Medulla oblongata (tissue), 1 donor: ENCODE measurements at regions not wholly inside any gene's neighbourhood (a gene's known extent, or its start where the extent isn't known, plus 50 kb on each side); places are given as distances from the start of the nearest gene placed in this dataset.
"Not testable (repeated sequence)": the region's sequence is repeated elsewhere in the genome, so short reads cannot be mapped to it uniquely, and the experiment has no call there.

Source experiments
- DNase-seq: peaks from one replicate; pipeline ENCODE4 v3.0.0-alpha.2; 2015; ENCODE audit errors: extremely low spot score

GRCh38 chr20:17837179-17837578 is 131.4 kb downstream of the SNX5 start:
- no peak for DNase-seq

- DNase-seq: no peak
Observed at GRCh38 chr20:17836303-17836861, 132.2 kb downstream of the SNX5 start.

GRCh38 chr20:17835934-17836300 is 132.7 kb downstream of the SNX5 start:
- DNase-seq: no peak

GRCh38 chr20:17835240-17835933 is 133.2 kb downstream of the SNX5 start:
- no peak for DNase-seq

GRCh38 chr20:17834804-17835203 is 133.8 kb downstream of the SNX5 start:
- no peak for DNase-seq

- no peak for DNase-seq
Observed at GRCh38 chr20:17833036-17833674, 133.4 kb downstream of the BANF2 start.

GRCh38 chr20:17832236-17832915 is 132.6 kb downstream of the BANF2 start:
- DNase-seq: no peak

GRCh38 chr20:17828598-17829144 is 128.9 kb downstream of the BANF2 start:
- no peak for DNase-seq

- DNase-seq: no peak
Observed at GRCh38 chr20:17827759-17828559, 128.2 kb downstream of the BANF2 start.

GRCh38 chr20:17827079-17827478 is 127.3 kb downstream of the BANF2 start:
- no peak for DNase-seq

- DNase-seq: no peak
Observed at GRCh38 chr20:17825960-17826843, 126.4 kb downstream of the BANF2 start.

GRCh38 chr20:17825252-17825959 is 125.6 kb downstream of the BANF2 start:
- no peak for DNase-seq

- no peak for DNase-seq
Observed at GRCh38 chr20:17824676-17825251, 125.0 kb downstream of the BANF2 start.

GRCh38 chr20:17823409-17824144 is 123.8 kb downstream of the BANF2 start:
- DNase-seq: no peak

- no peak for DNase-seq
Observed at GRCh38 chr20:17822540-17823408, 123.0 kb downstream of the BANF2 start.

GRCh38 chr20:17822039-17822438 is 122.3 kb downstream of the BANF2 start:
- no peak for DNase-seq

- DNase-seq: not testable (repeated sequence)
Observed at GRCh38 chr20:17821606-17822005, 121.8 kb downstream of the BANF2 start.
